GM19452 (cell line): ENCODE measurements at regions not wholly inside any gene's neighbourhood (a gene's known extent, or its start where the extent isn't known, plus 50 kb on each side); places are given as distances from the start of the nearest gene placed in this dataset.
"Not testable (repeated sequence)": the region's sequence is repeated elsewhere in the genome, so short reads cannot be mapped to it uniquely, and the experiment has no call there.

Experiments used
- ATAC-seq: cut with Tn5 transposase; IDR thresholded peaks from one replicate; pipeline ENCODE4 v1.9.1; 2021; ENCODE audit not compliant: unreplicated experiment

DNA sequence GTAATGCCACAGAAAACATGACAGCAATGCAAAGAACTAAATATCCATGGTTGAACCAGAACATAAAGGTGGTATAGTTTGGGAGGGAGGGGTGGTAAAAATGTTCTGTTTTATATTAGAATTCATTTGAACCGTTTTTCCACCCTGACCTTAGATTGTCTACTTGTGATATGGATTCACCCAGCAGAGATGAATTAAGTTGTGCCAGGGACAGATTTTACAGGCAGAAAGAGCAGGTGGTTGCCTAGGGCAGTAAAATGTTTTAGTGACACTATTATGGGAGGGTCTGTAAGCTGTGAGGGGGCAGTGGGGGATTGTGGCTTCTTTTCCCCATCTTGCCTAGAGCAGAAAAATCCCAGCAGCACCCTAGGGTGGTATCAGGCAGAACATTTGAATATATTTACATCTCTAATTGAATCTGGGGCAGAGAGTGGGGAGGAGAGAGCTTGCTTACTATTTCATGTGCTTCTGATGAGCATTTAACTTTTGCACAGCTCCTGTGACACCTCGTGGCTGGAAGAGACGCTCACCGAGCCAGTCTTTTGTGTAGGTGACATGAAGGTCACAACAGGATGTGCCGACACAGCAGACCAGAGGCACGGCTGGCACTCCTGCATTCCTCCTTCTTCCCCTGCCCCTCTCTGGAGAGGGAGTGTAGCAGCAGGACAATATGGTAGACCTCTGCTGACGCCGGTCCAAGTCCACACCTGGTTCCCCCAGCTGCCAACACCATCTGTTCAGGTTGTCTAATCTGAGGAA lies 452.3 kb downstream of the IRS2 start:
- ATAC-seq = no peak

DNA sequence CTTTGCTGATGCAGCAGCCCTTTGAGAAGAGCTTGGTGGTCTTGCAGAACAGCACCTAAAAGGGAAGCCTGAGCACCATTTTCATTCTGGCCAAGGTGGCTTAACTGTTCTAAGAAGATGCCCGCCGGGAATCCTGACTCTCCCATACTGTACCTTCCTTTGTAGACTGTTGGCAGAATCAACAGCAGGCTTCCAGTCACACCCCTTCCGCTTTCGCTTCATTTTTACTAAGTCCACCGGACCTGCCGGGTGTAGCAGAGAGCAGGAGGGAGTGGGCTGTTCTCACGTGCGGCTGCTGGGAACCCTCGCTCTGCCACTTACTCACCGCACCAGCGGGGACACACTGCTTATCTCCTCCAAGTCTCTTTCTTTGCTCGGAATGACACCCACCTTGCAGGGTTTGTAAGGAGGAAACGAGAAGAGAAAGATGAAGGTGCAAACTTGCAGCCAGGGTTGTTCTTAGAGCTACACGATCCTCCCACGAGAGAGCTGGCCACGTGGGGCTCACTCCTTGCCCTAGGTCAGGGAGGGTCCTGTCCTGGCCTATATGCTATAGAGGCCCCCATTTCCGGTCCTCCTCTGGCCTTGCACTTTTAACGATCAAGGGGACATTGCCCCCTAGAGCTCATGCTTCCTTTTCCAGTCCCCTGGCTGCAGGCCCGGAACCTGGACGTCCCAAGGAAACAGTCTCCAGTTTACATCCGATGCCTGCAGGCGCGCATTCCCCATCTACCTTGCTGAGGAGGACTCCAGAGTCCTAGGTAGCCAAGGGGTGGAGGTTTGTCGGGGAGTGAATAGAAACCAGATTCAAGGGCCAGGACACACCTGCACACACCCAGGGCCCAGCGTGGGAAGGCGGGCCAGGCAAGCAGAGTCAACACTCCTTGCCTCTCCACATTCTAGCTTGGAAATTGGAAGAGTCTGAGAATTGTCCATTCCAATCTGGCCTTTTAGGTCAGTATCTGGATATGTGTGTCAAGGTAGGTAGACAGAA lies 453.6 kb downstream of the IRS2 start:
- ATAC-seq = no peak

DNA sequence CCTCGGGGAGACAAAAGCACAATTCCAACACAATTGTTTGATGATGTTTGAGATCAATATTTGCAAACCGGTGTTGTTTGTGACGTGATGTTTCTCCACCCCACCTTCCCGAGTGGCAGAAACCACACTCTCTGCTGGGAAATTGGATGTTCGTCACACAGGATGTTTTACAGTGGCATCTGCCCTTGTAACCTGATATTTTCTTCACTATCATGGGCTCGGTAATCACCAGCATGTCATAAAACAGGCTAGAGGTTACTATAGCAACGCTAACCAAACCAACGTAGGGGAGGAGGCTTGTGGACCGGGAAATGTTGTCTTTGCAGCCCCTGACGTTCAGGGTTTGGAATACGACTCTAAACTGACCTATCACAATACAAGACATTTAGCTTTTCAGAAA lies 454.5 kb downstream of the IRS2 start:
- ATAC-seq = no peak

DNA sequence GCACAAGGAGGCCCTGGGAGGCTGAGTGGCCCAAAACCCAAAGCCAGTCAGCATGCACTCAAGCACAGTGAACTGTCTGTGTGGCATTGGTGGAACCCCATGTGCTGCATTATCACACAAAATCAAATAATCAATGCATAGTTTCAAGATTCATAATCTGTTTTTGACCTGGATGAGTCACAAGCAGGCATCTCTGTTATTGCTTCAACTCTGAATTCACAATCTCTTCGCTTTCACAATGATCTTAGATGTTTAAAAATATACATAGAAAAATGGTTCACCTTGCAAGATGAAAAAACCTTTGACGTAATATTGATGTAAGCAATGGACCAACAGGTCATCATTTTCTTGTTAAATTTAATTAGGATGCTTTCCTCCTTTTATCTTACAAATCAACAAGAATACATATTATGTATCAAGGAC lies 455.4 kb downstream of the IRS2 start:
- ATAC-seq = no peak

DNA sequence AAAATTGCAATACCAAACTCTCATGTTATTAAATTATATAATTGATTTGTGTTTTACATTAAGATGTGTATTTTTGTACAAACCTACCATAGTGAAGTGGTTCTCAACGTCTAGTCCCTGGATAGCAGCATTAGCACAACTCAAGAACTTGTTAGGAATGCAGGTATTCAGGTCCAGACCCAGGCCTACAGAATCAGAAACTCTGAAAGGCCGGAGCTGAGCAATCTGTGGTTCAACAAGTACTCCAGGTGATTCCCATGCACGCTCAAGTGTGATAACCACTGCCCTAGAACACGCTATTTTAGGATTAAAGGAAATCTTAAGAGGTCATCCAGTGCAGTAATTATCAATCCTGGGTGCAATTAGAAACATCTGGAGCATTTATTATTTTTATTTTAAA lies 456.3 kb downstream of the IRS2 start:
- no peak for ATAC-seq

DNA sequence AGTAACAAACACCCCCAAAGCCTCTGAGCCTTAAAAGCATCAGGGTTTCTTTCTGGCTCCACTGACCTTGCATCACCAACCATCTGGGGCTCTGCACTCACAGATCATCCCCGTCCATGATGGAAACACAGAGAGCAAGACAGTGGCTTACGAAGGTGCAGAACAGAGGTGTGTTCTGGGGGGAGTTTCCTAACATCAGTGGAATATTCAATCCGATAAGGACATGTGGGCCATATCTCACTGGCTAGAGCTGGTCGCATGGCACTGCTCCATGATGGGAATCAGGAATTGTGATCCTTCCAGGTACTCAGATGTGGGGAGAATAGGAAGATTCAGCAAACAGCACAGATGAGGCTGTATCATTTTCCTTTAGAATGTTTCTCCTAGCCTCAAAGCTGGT lies 457.2 kb downstream of the IRS2 start:
- ATAC-seq = no peak

DNA sequence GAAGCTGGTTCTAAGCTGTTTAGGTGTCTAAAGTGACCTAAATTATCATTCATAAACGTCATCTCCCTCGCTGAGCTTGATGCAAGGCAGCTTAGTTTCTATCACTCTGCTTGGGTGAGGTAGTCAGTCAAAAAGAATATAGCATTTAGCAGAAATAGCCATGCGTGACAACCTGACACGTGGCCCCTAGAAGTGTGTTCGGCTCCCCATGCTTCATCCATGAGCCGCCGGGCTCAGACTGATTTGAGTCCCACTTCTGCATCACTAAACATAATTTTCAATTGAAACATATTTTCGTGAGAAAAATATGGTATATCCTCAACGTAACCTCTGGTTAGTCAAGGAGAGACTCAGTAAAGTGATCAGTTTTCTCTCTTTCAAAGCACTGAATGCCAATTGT lies 459.8 kb downstream of the IRS2 start:
- no peak for ATAC-seq

DNA sequence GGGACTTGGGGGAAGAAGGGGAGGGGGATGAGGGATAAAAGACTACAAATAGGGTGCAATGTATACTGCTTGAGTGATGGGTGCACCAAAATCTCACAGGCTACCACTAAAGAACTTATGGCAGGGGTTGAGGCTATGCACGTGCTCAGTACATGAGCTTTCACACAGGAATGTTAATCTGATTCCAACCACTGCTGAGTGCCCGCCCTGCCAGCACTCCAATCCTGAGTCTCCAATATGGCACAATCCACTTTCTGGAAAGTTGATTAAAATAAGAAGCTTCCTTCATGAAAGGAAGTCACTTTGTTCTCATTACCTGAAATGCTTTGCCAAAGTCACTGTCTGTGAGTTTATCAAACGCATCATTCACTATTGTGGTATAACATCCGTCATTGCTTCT lies 463.0 kb downstream of the IRS2 start:
- ATAC-seq = no peak

DNA sequence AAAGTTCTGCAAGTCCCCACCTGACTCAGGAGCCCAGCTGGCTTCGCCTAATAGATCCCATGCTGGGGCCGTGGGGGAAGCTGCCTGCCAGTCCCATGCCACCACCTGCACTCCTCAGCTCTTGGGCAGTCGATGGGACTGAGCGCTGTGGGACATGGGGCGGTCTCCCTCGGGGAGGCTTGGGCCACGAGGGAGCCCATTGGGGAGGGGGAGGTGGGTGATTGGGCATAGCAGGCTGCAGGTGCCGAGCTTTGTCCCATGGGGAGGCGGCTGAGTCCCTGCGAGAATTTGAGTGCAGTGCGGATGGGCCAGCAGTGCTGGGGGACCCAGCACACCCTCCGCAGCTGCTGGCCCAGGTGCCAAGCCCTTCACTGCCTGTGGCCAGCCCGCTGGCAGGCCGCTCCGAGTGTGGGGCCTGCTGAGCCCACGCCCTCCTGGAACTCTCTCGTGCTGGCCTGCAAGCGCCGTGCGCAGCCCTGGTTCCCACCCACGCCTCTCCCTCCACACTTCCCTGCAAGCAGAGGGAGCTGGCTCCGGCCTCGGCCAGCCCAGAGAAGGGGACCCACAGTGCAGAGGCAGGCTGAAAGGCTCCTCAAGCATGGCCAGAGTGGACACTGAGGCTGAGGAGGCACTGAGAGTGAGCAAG lies 467.3 kb downstream of the IRS2 start:
- no peak for ATAC-seq

DNA sequence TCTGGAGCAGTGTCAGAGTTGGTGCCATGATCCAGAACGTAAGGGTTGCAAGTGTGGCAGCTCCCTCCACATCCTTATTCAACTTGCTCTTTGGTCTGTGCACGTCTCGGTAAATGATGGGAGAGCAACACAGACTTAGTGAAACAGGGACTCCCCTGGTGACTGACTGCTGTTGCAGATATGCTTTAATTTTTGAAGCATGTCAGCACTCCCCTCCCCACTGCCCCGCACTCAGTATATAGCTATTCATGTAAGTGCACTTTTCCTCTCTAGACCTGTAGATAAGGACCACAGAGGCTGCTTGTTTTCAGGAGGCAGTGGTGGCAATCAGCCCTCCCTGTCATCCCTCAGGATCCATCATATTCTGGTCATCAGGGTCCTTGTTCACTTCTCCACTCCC lies 470.9 kb downstream of the IRS2 start:
- no peak for ATAC-seq

DNA sequence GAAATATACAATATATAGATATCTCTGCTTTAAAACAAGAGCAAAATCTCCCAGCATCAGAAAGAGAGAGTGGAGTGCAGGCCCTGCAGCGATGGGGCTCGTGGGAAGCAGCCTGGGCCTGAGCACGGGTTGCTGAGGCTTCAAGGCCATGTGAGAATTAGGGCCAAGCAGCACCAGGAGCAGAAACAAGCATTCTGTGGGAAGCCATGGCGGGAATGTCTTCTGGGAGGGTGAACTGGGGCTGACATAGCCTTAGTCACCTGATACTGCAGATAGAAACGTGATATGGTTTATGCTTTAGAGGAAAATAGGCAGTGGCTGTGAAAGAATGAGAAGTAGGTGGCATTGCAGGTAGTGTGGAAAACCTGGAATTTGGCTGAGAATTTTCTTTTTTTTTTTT lies 472.3 kb downstream of the IRS2 start:
- ATAC-seq = no peak

DNA sequence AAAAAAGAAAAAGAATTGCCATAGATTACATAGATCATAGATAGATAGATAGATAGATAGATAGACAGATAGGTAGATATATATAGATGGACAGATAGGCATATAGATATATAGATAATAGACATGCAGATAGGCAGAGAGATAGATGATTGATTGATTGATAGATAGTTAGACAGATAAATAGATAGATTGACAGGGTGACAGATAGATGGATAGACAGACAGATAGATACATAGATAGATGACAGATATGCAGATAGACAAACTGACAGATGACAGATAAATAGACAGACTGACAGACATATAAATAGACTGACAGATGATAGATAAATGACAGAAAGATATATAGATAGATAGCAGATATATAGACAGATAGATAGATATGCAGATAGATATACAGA lies 474.0 kb downstream of the IRS2 start:
- ATAC-seq = no peak

DNA sequence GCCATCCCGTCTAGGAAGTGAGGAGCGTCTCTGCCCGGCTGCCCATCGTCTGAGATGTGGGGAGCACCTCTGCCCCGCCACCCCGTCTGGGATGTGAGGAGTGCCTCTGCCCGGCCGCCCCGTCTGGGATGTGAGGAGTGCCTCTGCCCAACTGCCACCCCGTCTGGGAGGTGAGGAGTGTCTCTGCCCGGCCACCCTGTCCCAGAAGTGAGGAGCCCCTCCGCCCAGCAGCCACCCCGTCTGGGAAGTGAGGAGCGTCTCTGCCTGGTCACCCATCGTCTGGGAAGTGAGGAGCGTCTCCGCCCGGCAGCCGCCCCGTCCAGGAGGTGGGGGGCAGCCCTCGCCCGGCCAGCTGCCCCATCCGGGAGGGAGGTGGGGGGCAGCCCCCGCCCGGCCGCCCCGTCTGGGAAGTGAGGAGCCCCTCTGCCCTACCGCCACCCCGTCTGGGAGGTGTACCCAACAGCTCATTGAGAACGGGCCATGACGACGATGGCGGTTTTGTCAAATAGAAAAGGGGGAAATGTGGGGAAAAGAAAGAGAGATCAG lies 474.9 kb downstream of the IRS2 start:
- not testable (repeated sequence) for ATAC-seq

DNA sequence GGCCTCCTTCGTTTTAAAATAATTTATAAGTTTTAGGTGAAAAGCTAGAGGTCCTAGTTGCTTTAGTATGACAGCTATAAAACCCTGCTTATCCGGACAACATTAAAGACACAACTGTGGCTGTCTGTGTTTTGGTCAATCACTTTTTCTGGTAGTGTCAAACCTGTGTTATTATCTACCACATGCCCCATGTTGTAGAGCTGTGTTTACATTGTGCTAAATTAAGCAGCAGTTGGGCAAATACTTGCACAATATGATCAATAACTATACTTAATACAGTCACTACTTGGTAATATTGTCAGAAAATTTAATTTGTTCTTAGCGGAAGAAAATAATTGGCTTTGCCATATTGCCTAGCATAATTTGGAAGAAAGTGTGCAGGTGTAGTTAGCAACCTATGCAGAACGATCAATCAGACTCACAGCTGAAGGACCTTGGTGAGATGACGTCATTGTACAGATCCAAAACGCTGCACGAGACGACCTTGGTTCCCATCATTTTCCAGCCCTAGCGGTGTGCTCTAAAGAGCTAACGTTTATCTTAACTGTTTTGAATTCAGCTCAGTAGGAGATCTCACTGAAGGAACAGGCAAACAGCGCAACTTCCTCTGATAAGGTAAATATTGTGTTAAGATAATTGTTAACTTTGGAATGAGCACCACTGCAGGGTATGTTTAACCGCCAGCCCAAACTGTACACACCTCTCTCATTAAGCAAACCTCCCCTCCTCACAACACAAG lies 476.6 kb downstream of the IRS2 start:
- no peak for ATAC-seq

DNA sequence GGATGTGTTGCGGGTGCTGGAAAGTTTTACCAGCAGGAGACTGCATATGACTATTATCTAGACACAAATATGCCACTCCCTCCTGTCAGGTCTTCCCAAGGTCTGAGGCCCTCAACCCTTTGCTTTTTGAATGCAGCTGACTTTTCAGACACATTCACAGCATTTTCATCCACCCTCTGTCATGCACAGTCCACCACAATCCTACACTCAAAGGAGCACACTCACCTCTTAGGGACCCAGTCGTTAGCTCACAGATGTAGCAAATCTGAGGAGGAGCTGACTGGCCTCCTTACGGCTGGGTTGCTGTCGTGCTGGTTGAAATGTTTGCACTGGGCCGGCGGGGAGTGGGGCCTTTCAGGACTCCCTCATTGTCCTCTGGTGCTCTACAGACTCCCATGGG lies 479.4 kb downstream of the IRS2 start:
- no peak for ATAC-seq

DNA sequence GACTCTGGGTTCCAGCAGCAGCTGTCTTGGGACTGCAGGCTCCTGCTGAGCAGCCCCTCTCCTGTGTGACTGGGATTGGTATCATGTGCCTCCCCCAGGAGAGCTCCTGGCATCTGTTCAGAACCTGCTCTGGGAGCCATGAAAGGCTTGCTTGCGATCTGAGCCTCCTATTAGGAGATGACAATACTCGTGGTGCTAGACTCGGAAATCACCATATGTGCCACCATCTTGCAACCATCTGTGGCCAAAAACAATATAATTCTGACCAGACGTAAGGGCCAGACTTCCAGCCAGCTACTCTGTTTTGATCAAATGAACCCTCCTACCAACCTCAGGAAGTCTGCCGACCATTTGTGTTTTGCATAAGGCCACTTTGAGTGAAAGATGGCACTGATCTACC lies 484.7 kb downstream of the IRS2 start:
- ATAC-seq = no peak

DNA sequence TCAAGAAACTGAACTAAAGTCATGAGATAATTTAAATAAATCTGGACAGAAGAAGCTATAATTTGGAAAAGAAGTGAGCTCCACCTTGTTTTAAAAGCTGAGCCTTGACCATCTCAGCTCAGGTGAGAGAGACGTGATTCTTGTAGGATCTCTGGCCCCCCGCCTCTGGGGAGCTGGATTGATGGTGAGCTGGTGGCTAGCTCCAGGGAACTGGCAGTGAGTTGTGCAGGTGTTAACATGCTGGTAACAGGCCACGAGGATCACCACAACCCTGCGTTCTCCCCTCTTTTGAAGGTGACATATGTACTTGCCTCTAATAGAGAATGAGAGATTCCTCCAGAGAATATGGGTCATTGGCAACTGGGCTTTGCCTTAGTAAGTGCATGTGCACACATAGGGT lies 485.1 kb downstream of the IRS2 start:
- no peak for ATAC-seq

DNA sequence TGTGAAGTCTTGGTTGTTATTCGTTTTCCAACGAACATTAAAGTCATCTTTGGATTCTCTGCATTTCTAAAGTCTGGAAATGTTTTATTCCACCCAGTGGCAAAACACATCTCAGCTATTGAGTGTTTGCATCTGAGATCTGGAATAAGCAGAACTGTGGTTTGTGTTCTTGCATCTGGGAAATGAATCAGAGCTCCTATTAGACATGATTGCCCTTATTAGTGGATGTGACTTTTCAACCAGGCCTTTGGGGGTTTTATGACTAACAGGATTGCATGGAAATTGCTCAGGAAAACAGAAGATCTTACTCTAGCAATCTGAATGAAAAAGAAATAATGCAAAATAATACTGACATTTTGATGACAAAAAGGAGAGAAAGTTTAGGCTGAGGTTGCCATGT lies 488.8 kb downstream of the IRS2 start:
- ATAC-seq = no peak

DNA sequence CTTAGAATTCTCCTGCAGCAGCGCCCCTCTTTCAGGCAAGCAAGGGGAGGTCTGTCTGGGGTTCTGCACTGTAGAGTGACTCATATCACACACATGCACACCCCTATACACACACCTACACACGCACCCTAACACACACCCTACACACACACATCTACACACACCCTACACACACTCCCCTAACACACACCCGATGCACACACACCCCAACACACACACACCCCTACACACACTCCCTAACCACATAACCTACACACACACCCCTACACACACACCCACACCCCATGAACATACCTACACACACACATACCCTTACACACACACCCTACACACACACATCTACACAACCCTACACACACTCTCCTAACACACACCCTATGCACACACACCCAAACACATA lies 493.2 kb downstream of the IRS2 start:
- ATAC-seq = no peak

DNA sequence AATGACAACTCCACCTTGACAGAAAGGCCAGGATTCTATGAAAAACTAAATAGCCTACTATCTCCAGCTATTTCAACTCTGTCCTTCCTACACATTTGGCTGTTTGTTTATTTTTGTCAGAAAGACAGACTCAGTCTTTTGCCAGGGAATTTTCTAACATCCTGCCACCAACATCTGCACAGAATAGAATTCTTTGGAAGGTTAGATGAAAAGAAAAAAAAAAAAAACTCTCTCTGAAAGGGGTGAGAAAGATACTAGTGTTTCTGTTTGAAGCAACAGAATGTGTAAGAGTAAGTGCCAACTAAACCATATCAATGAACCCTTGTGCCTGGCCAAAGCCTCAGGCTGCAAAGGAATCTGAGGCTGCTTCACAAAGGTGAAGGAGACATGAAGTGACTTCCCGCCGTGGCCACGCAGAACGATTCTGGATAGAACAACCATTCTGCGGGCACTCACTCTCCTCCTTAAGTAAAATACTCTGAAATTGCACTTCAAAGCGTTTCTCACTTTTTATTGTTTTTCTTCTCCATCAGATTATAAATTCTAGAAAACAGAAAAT lies 498.2 kb downstream of the IRS2 start:
- ATAC-seq = no peak
